ENCODE measurements at regions not wholly inside any gene's neighbourhood (a gene's known extent, or its start where the extent isn't known, plus 50 kb on each side); places are given as distances from the start of the nearest gene placed in this dataset.
A peak's percentile ranks its signal among the peaks of the same experiment; 100 is the strongest.

GRCh38 chr9:785997-786396 is 55.5 kb upstream of the DMRT1 start:
- Mint-ChIP-seq H3K36me3 (ENCODE audit: low read depth) (no peaks in the 10 kb centered on the region), H3K27ac (peak overlapping the region; percentile 75), H3K9me3 (peaks cover 6% of the 10 kb centered on the region), H3K4me3 (no peak overlapping the region), H3K27me3 (ENCODE audit: insufficient read depth) (peaks cover 2% of the 10 kb centered on the region), H3K4me1 (peaks cover 10% of the 10 kb centered on the region)
- H3K4me3 ChIP-seq (ENCODE audit: low read length): no peak overlapping the region
- H3K9ac ChIP-seq (ENCODE audit: extremely low read depth, low read length, poor library complexity, severe bottlenecking): no peak overlapping the region
- no peak overlapping the region for H3K27ac ChIP-seq (ENCODE audit: low read depth, low read length)
- no peak for TF ChIP-seq CTCF (conservative IDR thresholded peaks at IDR 0.05)
- no peaks in the 10 kb centered on the region for H3K27me3 ChIP-seq (ENCODE audit: control insufficient read depth, insufficient read depth, low read length, poor library complexity, severe bottlenecking)
- no peaks in the 10 kb centered on the region for H3K9me3 ChIP-seq (ENCODE audit: control insufficient read depth, low read length)
- DNase-seq: no peak
- no peaks in the 10 kb centered on the region for H3K4me1 ChIP-seq (ENCODE audit: control insufficient read depth, insufficient read depth, low read length)
- H3K36me3 ChIP-seq (ENCODE audit: control insufficient read depth, insufficient read depth, low read length): no peaks in the 10 kb centered on the region
- WGBS, 2 experiments (ENCODE audit: insufficient coverage in 1 of 2, insufficient read length in 1 of 2): 72 to 92% methylated on average over 4 to 5 of the region's 5 CpGs

GRCh38 chr9:786405-786804 is 55.1 kb upstream of the DMRT1 start:
- Histone ChIP-seq H3K27ac (ENCODE audit: low read depth, low read length) (no peak overlapping the region), H3K9ac (ENCODE audit: extremely low read depth, low read length, poor library complexity, severe bottlenecking) (no peak overlapping the region), H3K4me1 (ENCODE audit: control insufficient read depth, insufficient read depth, low read length) (no peaks in the 10 kb centered on the region), H3K36me3 (ENCODE audit: control insufficient read depth, insufficient read depth, low read length) (no peaks in the 10 kb centered on the region), H3K4me3 (ENCODE audit: low read length) (no peak overlapping the region), H3K9me3 (ENCODE audit: control insufficient read depth, low read length) (no peaks in the 10 kb centered on the region), H3K27me3 (ENCODE audit: control insufficient read depth, insufficient read depth, low read length, poor library complexity, severe bottlenecking) (no peaks in the 10 kb centered on the region)
- Mint-ChIP-seq H3K36me3 (ENCODE audit: low read depth) (no peaks in the 10 kb centered on the region), H3K4me1 (peaks cover 10% of the 10 kb centered on the region), H3K4me3 (no peak overlapping the region), H3K27me3 (ENCODE audit: insufficient read depth) (peaks cover 2% of the 10 kb centered on the region), H3K27ac (peak overlapping the region; percentile 75), H3K9me3 (peaks cover 4% of the 10 kb centered on the region)
- no peak for TF ChIP-seq CTCF (conservative IDR thresholded peaks at IDR 0.05)
- no peak for DNase-seq
- WGBS, 2 experiments (ENCODE audit: insufficient coverage in 1 of 2, insufficient read length in 1 of 2): 78 to 80% methylated on average over 5 to 6 of the region's 6 CpGs

- 87 to 94% methylated on average over 4 to 6 of the region's 6 CpGs for WGBS, 2 experiments (ENCODE audit: insufficient coverage in 1 of 2, insufficient read length in 1 of 2)
- Histone ChIP-seq H3K36me3 (ENCODE audit: control insufficient read depth, insufficient read depth, low read length) (no peaks in the 10 kb centered on the region), H3K4me3 (ENCODE audit: low read length) (no peak overlapping the region), H3K9me3 (ENCODE audit: control insufficient read depth, low read length) (no peaks in the 10 kb centered on the region), H3K27me3 (ENCODE audit: control insufficient read depth, insufficient read depth, low read length, poor library complexity, severe bottlenecking) (no peaks in the 10 kb centered on the region), H3K4me1 (ENCODE audit: control insufficient read depth, insufficient read depth, low read length) (no peaks in the 10 kb centered on the region), H3K27ac (ENCODE audit: low read depth, low read length) (no peak overlapping the region), H3K9ac (ENCODE audit: extremely low read depth, low read length, poor library complexity, severe bottlenecking) (no peak overlapping the region)
- DNase-seq: no peak
- H3K27ac Mint-ChIP-seq: no peak overlapping the region
- TF ChIP-seq CTCF (conservative IDR thresholded peaks at IDR 0.05): no peak
- no peaks in the 10 kb centered on the region for H3K36me3 Mint-ChIP-seq (ENCODE audit: low read depth)
- peaks cover 2% of the 10 kb centered on the region for H3K27me3 Mint-ChIP-seq (ENCODE audit: insufficient read depth)
- H3K9me3 Mint-ChIP-seq: peaks cover 3% of the 10 kb centered on the region
- H3K4me1 Mint-ChIP-seq: peaks cover 12% of the 10 kb centered on the region
- no peak overlapping the region for H3K4me3 Mint-ChIP-seq
Observed at GRCh38 chr9:788777-789176, 52.7 kb upstream of the DMRT1 start.
